GM18520 (cell line): ENCODE measurements at regions not wholly inside any gene's neighbourhood (a gene's known extent, or its start where the extent isn't known, plus 50 kb on each side); places are given as distances from the start of the nearest gene placed in this dataset.
"Not testable (repeated sequence)": the region's sequence is repeated elsewhere in the genome, so short reads cannot be mapped to it uniquely, and the experiment has no call there.

Experiments used
- ATAC-seq: cut with Tn5 transposase; IDR thresholded peaks from one replicate; pipeline ENCODE4 v1.9.1; 2021; ENCODE audit not compliant: unreplicated experiment

GRCh38 chrX:69431420-69431819 is 72.7 kb upstream of the NALF2 start:
- no peak for ATAC-seq

DNA sequence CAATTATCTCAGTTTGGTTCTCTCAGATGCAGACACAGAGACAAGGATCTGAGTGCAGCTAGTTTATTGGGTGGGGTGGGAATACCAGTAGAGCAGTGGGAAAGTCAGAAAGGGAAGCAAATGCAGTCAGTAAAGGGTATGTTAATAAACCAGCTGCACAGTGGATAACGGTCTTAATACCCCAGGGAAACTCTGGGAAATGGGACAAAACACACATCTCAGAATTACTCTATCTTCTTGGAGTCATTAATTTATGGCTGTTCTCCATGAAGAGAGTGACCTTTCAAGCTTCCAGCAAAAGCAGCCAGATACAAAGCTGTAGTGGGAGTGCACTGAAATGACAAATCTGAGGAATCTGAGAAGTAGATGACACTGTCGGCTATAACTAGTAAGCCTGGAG is 73.3 kb upstream of the NALF2 start:
- no peak for ATAC-seq

DNA sequence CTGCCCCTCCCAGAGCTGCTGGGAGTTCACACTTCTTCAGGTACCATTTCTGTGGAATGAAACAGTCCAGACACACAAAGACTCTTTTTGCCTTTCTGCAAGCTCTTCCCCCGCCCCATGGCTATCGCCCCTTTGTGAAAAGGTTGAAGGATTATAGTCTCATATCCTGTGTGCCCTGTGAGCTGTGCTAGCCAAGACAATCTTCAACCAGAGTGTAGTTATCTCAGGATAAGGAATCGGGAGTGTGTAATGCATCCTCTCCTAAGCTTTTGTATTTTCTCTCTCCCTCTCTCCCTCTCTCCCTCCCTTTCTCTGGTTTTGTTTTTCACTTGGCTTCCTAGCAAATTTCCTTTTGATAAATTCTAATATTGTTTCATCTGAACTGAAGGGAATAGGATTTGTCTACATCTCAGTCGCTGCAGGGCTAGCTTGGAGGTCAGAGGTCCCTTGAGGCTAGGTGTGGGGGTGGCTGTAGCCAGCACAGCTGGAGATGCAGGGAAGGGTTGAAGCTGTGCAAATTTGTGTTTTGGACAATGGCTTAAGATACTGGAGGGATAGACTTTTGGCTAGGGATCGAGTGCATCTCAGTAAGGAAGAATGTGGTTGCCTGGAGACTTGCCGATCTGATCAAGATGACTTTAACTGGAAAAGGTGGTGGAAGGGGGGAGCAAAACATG is 74.6 kb upstream of the NALF2 start:
- ATAC-seq = no peak

DNA sequence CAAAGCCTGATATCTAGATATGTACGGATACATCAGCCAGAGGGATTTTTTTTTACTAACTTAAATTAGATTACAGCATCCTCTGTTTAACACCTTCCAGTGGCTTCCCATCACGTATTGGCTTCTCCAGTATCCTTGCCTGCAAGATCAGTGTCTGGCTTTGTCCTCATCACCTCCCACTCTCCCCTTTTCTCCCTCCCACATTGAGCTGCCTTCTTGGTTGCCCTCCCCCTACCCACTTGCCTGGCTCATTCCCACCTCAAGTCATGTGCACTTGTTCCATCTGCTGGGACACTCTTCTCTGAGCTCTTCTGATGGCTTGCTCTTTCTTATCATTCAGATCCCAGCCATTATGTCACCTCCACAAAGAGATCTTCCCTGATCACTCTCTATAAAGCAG is 75.9 kb upstream of the NALF2 start:
- ATAC-seq = no peak

DNA sequence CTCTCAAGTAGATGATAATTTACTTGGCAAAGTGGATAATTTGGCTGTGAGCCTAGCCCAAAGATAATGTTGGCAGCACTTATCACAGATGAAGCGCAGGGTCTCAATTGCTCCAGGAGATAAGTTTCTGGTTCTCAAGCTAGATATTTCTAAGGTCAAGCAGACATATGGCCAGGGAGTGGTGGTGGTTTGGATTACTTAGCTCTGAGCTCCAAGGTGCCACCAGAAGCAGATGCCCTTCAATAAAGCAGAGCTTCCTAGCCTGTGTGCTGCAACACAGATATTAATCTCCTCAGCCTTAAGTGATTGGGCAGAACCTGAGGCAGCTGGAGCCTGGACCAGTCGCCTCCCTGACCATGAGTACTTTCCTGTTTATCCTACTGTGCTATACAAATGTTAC is 79.2 kb upstream of the NALF2 start:
- ATAC-seq = no peak

DNA sequence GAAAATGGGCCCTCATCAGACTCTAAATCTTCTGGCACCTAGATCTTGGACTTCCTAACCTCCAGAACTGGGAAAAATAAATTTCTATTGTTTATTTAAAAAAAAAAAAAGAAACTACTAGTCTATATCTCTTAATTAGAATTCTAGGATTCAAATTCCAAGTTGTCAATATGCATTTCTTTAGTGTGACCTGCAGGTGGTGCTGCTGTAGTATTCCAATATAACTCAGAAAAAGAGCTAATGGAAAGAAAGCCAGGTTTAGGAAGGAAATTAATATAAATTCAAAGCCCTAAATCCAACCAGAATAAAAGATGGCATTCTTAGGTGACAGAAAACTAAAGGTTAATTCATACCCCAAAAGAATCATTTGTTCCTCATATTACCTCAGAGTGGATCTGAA is 80.0 kb upstream of the NALF2 start:
- ATAC-seq = no peak

DNA sequence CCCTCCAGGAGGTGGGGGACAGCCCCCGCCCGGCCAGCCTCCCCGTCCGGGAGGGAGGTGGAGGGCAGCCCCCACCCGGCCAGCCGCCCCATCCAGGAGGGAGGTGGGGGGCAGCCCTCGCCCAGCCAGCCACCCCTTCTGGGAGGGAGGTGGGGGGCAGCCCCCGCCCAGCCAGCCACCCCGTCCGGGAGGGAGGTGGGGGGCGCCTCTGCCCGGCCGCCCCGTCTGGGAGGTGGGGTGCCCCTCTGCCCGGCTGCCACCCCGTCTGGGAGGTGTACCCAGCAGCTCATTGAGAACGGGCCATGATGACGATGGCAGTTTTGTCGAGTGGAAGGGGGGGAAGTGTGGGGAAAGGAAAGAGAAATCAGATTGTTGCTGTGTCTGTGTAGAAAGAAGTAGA is 81.9 kb upstream of the NALF2 start:
- ATAC-seq = not testable (repeated sequence)

- no peak for ATAC-seq
Observed at GRCh38 chrX:69415698-69416097, 88.4 kb upstream of the NALF2 start.

GRCh38 chrX:69412661-69413060 is 91.5 kb upstream of the NALF2 start:
- ATAC-seq = no peak

- ATAC-seq = no peak
Observed at GRCh38 chrX:69398881-69399280, 105.2 kb upstream of the NALF2 start.

DNA sequence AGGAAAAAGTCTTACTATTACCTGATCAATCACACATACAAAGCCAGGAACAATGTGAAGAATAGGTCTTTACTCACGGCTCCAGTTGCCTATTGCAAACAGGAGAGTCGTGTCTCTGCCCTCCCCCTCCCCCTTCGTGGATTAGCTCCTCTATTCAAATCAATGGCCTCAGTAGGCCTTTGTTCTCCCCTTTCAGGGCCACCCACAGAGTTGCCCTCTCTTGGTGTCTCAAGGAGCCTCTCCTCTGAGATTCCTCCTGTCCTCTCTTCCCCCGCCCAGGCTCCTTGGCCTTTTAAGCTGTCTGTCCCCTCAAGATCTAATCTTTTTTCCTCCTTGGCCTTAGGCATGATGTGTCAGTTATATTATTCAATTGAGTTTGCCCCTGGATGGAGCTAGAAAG is 107.2 kb upstream of the NALF2 start:
- ATAC-seq = no peak

DNA sequence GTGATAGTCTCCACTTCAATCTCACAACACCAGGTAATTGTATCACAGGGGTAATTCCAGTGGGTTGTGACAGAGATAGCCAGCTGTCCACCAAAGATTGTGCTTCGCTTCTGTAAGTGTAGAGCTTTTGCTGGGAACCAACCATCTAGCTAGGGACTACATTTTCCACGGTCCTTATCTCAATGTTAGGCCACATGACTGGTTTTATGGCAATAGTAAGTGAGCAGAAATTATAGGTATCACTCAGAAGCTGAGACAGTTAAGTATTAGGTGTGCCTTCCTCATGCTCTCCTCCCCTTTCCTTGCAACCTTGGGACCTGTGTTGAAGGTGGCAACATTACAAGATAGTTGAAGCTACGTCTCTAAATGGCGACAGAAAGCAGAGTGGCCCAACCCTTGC is 108.8 kb upstream of the NALF2 start:
- no peak for ATAC-seq

DNA sequence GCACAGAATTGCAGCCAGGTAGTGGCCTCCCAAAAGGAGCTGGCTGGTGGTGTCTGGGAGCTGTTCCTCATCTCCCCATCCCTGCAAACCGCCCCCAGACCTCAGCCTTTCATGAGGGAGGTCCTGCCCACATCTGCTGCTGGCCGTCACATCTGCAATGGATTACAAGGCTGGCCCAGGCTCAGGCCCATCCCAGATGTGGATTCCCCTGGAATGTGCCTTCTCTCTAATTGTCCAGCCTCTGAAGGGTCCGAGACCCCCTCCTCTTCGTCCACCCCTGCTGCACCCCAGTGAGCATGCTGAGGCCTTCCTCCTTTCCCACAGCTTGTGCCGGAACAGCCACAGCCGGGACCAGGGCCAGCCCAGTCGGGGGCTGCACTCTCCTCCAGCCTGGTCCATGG is 115.0 kb upstream of the NALF2 start:
- no peak for ATAC-seq

- ATAC-seq = no peak
Observed at GRCh38 chrX:69388526-69388925, 115.6 kb upstream of the NALF2 start.

GRCh38 chrX:69387567-69388487 is 116.3 kb upstream of the NALF2 start:
- ATAC-seq = no peak

DNA sequence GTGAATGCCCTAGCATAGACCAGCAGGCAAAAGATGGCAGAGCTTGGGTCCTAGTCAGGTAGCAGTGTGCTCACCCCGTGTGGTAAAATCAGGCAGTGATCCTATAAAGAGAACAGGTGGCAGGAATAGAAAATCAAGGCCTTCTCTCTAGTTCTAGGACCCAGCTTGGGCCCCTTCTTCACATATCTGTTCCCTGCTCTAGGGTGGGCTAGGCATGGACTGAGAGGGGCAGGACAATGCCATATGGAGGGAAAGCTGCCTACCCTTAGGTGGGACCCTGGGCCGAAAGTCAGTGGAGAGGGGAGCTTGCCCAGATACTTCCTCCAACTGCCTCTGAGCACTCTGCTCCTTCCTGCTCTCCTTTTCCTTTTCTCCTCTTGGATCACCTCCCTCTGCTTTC is 117.4 kb upstream of the NALF2 start:
- no peak for ATAC-seq

DNA sequence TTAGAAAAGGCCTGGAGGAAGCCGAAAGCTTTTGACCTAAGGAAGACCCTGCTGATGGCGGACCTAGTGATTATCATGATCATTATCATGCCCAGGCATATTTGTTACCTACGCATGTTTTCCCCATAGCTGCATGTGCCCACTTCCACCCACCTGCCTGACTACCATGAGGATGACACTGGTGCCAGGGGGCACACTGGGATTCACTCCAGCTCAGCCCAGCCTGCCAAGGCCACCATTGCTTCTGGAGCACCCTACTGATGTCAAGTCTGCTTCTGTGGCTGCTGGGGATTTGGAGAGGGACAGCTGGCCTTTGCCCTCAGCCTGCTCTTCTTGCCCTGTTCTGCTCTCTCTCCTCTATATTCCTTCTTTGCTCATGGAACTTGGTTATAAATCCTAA is 124.7 kb upstream of the NALF2 start:
- no peak for ATAC-seq

- no peak for ATAC-seq
Observed at GRCh38 chrX:69374569-69374968, 129.6 kb upstream of the NALF2 start.

GRCh38 chrX:69372435-69372834 is 131.7 kb upstream of the NALF2 start:
- ATAC-seq = no peak

DNA sequence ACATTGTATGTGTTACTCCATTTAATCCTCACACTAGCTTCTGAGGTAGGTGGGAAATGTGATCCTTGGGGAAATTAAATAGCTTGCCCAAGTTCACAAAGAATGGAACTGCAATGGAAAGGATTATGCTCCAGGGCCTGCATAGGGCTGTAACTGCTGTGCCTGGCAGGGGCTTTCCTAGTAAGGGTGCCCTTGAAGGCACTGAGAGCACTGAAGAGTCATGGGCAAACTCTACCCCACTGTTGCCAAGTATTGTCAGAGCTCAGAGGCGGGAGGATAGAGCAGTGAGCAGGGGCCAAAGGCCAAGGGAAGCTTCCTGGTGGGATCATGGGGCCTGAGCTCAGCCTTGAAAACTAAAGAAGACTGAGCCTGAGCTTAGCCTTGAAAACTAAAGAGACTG is 133.0 kb upstream of the NALF2 start:
- ATAC-seq = no peak

DNA sequence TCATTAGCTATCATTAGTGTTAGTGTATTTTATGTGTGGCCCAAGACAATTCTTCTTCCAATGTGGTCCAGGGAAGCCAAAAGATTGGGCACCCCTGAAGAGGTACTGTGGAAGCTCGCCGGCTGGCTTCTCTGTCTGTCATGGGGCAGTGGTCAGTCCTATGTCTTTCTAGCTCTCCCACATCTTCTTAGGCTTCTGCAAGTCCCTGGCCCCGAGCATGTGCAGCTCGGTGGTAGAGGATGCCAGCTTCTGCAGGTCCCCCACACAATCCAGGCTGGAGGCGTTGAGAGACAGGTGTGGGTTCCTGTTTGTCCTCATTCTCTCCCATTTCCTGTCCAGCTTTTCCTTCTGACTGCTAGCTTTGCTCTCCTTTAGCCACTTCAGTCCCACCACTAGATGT is 134.1 kb upstream of the NALF2 start:
- no peak for ATAC-seq

DNA sequence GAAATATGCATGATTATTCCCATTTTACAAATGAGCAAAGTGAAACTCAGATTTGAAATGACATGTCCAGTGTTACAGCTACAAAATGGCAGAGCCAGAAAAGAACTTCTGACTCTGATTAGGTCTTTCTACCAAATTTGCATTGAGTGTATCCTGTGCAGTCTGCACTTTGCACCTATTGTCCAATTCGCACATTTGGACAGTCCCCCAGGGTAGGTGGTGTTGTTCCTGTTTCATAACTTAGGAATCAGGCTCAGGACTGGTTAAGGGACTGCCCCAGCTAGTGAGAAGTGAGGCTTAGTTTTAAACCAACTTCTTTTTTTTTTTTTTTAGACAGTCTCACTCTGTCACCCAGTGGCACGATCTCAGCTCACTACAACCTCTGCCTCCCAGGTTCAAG is 137.9 kb upstream of the NALF2 start:
- peak; percentile 65 for ATAC-seq

- no peak for ATAC-seq
Observed at GRCh38 chrX:69365755-69366154, 138.4 kb upstream of the NALF2 start.
